ENCODE measurements at regions not wholly inside any gene's neighbourhood (a gene's known extent, or its start where the extent isn't known, plus 50 kb on each side); places are given as distances from the start of the nearest gene placed in this dataset.
A peak's percentile ranks its signal among the peaks of the same experiment; 100 is the strongest.

DNA sequence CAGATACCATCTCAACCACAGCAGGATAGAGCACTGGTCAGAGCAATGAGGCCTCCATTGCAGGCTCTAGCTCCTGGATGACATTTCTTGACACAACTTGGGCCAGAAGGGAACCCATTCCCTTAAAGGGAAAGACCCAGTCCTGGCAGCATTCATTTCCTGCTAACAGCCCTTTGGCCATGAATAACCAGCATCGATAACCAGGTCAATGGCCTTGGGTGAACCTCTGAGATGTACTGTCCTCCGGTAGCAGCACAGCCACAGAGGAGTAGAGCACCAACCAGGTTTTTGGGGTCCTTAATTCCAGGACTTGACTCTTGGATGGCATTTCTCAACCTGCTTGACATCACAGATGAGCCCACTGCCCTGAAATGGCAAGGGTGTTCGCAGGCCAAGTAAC lies 71.2 kb upstream of the FKBP1C start:
- no peak overlapping the region for H3K27ac ChIP-seq (ENCODE audit: extremely low read depth, low read depth, low read length)
- H3K4me1 ChIP-seq (ENCODE audit: control insufficient read depth, insufficient read depth, low read length): no peaks in the 10 kb centered on the region
- no peak overlapping the region for H3K4me3 ChIP-seq (ENCODE audit: low read depth, low read length)
- ChIA-PET POLR2A (no interaction called here), CTCF (no interaction called here)
- no peaks in the 10 kb centered on the region for H3K9me3 ChIP-seq (ENCODE audit: control insufficient read depth, insufficient read depth, low read depth, low read length)
- no peaks in the 10 kb centered on the region for H3K36me3 ChIP-seq (ENCODE audit: control insufficient read depth in 2 of 2, insufficient read depth in 1 of 2, low read length in 2 of 2)
- TF ChIP-seq ZNF24 (tag by site-specific recombination; IDR thresholded peaks at IDR 0.05): no peak
- no peak for TF ChIP-seq ZNF23 (tag by site-specific recombination; IDR thresholded peaks at IDR 0.05; ENCODE audit: borderline replicate concordance)

DNA sequence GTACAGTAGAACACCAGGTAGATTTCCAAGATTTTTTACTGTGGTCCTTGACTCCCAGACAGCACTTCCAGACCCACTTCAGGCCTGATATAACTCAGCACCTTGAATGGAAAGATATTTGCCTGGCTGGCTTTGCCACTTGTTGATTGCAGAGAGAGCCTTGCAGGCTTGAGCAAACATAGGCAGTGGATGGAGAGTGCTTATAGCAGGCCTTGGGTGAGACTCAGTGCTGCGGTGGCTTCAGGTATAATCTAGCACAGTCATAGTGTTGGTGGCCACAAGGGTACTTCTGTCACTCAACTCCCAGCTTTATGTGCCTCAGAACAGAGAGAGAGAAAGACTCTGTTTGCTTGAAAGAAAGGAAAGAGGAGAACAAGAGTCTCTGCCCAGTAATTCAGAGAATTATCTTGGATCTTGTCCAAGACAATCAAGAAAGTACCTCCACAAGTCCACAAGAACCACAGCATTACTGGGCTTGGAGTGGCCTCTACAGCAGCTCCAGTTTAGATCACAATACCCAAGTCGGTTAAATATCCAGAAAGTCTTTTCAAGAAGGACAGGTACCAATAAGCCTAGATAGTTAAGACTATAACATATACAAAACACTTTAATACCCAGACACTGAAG lies 70.5 kb upstream of the FKBP1C start:
- H3K36me3 ChIP-seq (ENCODE audit: control insufficient read depth in 2 of 2, insufficient read depth in 1 of 2, low read length in 2 of 2): no peaks in the 10 kb centered on the region
- ChIA-PET CTCF (no interaction called here), POLR2A (interaction anchor here (0.7 kb wide), 1 partner anchor 597 kb away, joined by 3 read pairs; no protein-coding TSS in a partner anchor)
- no peaks in the 10 kb centered on the region for H3K9me3 ChIP-seq (ENCODE audit: control insufficient read depth, insufficient read depth, low read depth, low read length)
- H3K4me3 ChIP-seq (ENCODE audit: low read depth, low read length): no peak overlapping the region
- H3K27ac ChIP-seq (ENCODE audit: extremely low read depth, low read depth, low read length): no peak overlapping the region
- no peaks in the 10 kb centered on the region for H3K4me1 ChIP-seq (ENCODE audit: control insufficient read depth, insufficient read depth, low read length)
- TF ChIP-seq ZNF561 (tag by site-specific recombination; IDR thresholded peaks at IDR 0.05; ENCODE audit: borderline replicate concordance) (no peak), SCRT2 (tag by site-specific recombination; IDR thresholded peaks at IDR 0.05) (0 out of 2 replicates have a peak, but pooled peaks have one; percentile 16)

DNA sequence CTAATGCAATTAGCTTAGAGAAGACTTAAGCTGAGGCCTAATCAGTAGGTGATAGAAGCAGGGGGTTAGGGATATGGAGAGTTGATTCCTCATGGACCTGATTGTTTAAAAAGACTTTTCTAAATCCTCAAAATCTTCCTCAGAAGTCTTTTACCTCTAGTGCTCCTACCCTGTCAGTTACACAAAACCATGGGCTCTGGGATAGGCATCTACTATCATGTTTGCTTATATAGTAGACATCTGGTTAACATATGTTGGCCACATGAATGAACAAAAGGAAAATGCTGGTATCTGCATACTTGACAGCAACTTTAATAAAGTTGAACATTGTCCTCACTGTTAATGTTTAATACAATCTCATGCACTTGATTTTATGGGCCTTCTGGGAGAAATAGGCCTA lies 61.5 kb upstream of the FKBP1C start:
- CTCF ChIA-PET: no interaction called here
- Histone ChIP-seq H3K4me1 (ENCODE audit: control insufficient read depth, insufficient read depth, low read length) (no peaks in the 10 kb centered on the region), H3K9me3 (ENCODE audit: control insufficient read depth, insufficient read depth, low read depth, low read length) (no peaks in the 10 kb centered on the region), H3K4me3 (ENCODE audit: low read depth, low read length) (no peak overlapping the region), H3K27ac (ENCODE audit: extremely low read depth, low read depth, low read length) (no peak overlapping the region), H3K36me3 (ENCODE audit: control insufficient read depth in 2 of 2, insufficient read depth in 1 of 2, low read length in 2 of 2) (no peaks in the 10 kb centered on the region)
- POLR2A ChIA-PET: no interaction called here
- TF ChIP-seq PRDM1 (tag by site-specific recombination; IDR thresholded peaks at IDR 0.05) (no peak), ZNF169 (tag by site-specific recombination; IDR thresholded peaks at IDR 0.05) (no peak), ZNF521 (tag by site-specific recombination; IDR thresholded peaks at IDR 0.05) (no peak), ZNF596 (tag by site-specific recombination; IDR thresholded peaks at IDR 0.05) (no peak), ZNF624 (tag by site-specific recombination; IDR thresholded peaks at IDR 0.05) (no peak), ZNF837 (tag by site-specific recombination; IDR thresholded peaks at IDR 0.05) (no peak), ZNF10 (tag by site-specific recombination; IDR thresholded peaks at IDR 0.05) (no peak), ZNF404 (tag by site-specific recombination; IDR thresholded peaks at IDR 0.05) (no peak), PRDM4 (tag by site-specific recombination; IDR thresholded peaks at IDR 0.05) (no peak)
- TF ChIP-seq, protein P1, sequence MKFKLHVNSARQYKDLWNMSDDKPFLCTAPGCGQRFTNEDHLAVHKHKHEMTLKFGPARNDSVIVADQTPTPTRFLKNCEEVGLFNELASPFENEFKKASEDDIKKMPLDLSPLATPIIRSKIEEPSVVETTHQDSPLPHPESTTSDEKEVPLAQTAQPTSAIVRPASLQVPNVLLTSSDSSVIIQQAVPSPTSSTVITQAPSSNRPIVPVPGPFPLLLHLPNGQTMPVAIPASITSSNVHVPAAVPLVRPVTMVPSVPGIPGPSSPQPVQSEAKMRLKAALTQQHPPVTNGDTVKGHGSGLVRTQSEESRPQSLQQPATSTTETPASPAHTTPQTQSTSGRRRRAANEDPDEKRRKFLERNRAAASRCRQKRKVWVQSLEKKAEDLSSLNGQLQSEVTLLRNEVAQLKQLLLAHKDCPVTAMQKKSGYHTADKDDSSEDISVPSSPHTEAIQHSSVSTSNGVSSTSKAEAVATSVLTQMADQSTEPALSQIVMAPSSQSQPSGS (tag by site-specific recombination; IDR thresholded peaks at IDR 0.05; ENCODE audit: low read depth): no peak
- TF ChIP-seq, protein P2, sequence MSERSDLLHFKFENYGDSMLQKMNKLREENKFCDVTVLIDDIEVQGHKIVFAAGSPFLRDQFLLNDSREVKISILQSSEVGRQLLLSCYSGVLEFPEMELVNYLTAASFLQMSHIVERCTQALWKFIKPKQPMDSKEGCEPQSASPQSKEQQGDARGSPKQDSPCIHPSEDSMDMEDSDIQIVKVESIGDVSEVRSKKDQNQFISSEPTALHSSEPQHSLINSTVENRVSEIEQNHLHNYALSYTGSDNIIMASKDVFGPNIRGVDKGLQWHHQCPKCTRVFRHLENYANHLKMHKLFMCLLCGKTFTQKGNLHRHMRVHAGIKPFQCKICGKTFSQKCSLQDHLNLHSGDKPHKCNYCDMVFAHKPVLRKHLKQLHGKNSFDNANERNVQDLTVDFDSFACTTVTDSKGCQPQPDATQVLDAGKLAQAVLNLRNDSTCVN (tag by site-specific recombination; optimal IDR thresholded peaks at IDR 0.05): no peak
